ENCODE measurements at regions not wholly inside any gene's neighbourhood (a gene's known extent, or its start where the extent isn't known, plus 50 kb on each side); places are given as distances from the start of the nearest gene placed in this dataset.

- FAIRE-seq = peak; percentile 27
- no peak for DNase-seq (ENCODE audit: low read depth, low spot score)
- peaks cover 5% of the 10 kb centered on the region; the same call in 1 of the 2 replicates for H3K4me1 ChIP-seq (ENCODE audit: control insufficient read depth, insufficient read depth, low read length)
- H4K20me1 ChIP-seq (ENCODE audit: control insufficient read depth, insufficient read depth) = no peaks in the 10 kb centered on the region
- ChIA-PET SMC1A (ENCODE audit: uncharacterized antibody, unreplicated experiment) (interaction anchor here (0.7 to 2.0 kb wide), 7 partner anchors 9 to 468 kb away, joined by 3 to 5 read pairs (median 4); no protein-coding TSS in a partner anchor), CTCF (interaction anchor here (0.7 to 3.6 kb wide), 3 partner anchors 9 to 479 kb away, joined by 3 to 17 read pairs (median 3); no protein-coding TSS in a partner anchor), POLR2A (no interaction called here), RAD21 (ENCODE audit: unreplicated experiment) (interaction anchor here (0.9 to 3.7 kb wide), 2 partner anchors 10 to 366 kb away, joined by 3 to 11 read pairs; partner anchors contain the start of gene ELL2)
- WGBS (ENCODE audit: insufficient coverage, insufficient replicate concordance, low lambda C conversion rate, missing lambda C conversion rate) = 0% methylated on average over 2 of the region's 2 CpGs
- no peaks in the 10 kb centered on the region for H3K9me3 ChIP-seq (replicated peaks; ENCODE audit: control insufficient read depth, insufficient read depth, low read length)
- no peak overlapping the region for H3K9ac ChIP-seq (ENCODE audit: control insufficient read depth, insufficient read depth, low read length)
- ATAC-seq = no peak; the same call in 2 of the 3 replicates
- no peak overlapping the region for H2AFZ ChIP-seq (ENCODE audit: control insufficient read depth, low read depth, low read length)
- no peak for TF ChIP-seq IRF3 (IDR thresholded peaks at IDR 0.05)
- 0 out of 2 replicates have a peak, but pooled peaks have one; percentile 1 for TF ChIP-seq RAD21 (IDR thresholded peaks at IDR 0.05; ENCODE audit: insufficient read depth, low read depth, low read length)
- H3K79me2 ChIP-seq (ENCODE audit: control insufficient read depth, insufficient read depth, low read length) = no peaks in the 10 kb centered on the region
- no peak overlapping the region for H3K4me3 ChIP-seq
- no peaks in the 10 kb centered on the region for H3K36me3 ChIP-seq (ENCODE audit: control insufficient read depth in 2 of 2, insufficient read depth in 2 of 2, low read length in 1 of 2)
- no peaks in the 10 kb centered on the region; a peak in 1 of 4 replicates for H3K27me3 ChIP-seq (replicated peaks in 1 of 2; ENCODE audit: control insufficient read depth in 2 of 2, insufficient read depth in 2 of 2, low read length in 1 of 2)
- no TSS peak for BruUV-seq (replicated peaks)
- H3K27ac ChIP-seq (ENCODE audit: control insufficient read depth, insufficient read depth) = no peak overlapping the region
- no peak overlapping the region for H3K4me2 ChIP-seq (ENCODE audit: control insufficient read depth, insufficient read depth)
- in situ Hi-C loops (cut with MboI) (no loop called here), intact Hi-C loops (cut with micrococcal nuclease; ENCODE audit: unreplicated experiment) (no loop called here)
Measured at GRCh38 chr5:96327722-96328121, 105.3 kb downstream of the PCSK1 start.

GRCh38 chr5:96326902-96327301 lies 106.1 kb downstream of the PCSK1 start:
- RAD21 ChIA-PET (ENCODE audit: unreplicated experiment) = interaction anchor here (1.2 to 3.7 kb wide), 2 partner anchors 11 to 467 kb away, joined by 3 to 11 read pairs; no protein-coding TSS in a partner anchor
- TF ChIP-seq TCF3 (IDR thresholded peaks at IDR 0.05; ENCODE audit: borderline replicate concordance, insufficient read depth, low read depth, low read length) (no peak), EED (IDR thresholded peaks at IDR 0.05; ENCODE audit: low read depth) (peak; percentile 91), GABPA (IDR thresholded peaks at IDR 0.05; ENCODE audit: low read depth) (peak; percentile 64), MEF2A (IDR thresholded peaks at IDR 0.05; ENCODE audit: insufficient read depth, low read depth, low read length) (peak; percentile 60; the same call in 1 of the 2 replicates), BCL3 (IDR thresholded peaks at IDR 0.05; ENCODE audit: borderline replicate concordance, insufficient read depth, low read depth, low read length, poor library complexity, severe bottlenecking) (peak; percentile 73), USF1 (IDR thresholded peaks at IDR 0.05; ENCODE audit: borderline replicate concordance, extremely low read length, insufficient read depth, low read depth, low read length) (no peak), NR2F1 (conservative IDR thresholded peaks at IDR 0.05) (no peak), RAD21 (IDR thresholded peaks at IDR 0.05; ENCODE audit: insufficient read depth, low read depth, low read length) (no peak), IKZF2 (IDR thresholded peaks at IDR 0.05) (peak; percentile 29 to 67; a peak in 3 of 4 replicates), BCL11A (IDR thresholded peaks at IDR 0.05; ENCODE audit: low read depth, low read length) (peak; percentile 90), CBFB (IDR thresholded peaks at IDR 0.05; ENCODE audit: low read depth) (peak; percentile 51; the same call in 1 of the 2 replicates), JUNB (IDR thresholded peaks at IDR 0.05) (peak; percentile 98)

More at GRCh38 chr5:96326902-96327301, 106.1 kb downstream of the PCSK1 start:
- Histone ChIP-seq H3K27ac (ENCODE audit: control insufficient read depth, insufficient read depth) (no peak overlapping the region), H4K20me1 (ENCODE audit: control insufficient read depth, insufficient read depth) (no peaks in the 10 kb centered on the region), H3K4me3 (no peak overlapping the region), H3K4me2 (ENCODE audit: control insufficient read depth, insufficient read depth) (peak overlapping the region; percentile 21; the same call in 1 of the 2 replicates), H2AFZ (ENCODE audit: control insufficient read depth, low read depth, low read length) (no peak overlapping the region), H3K27me3 (replicated peaks in 1 of 2; ENCODE audit: control insufficient read depth in 2 of 2, insufficient read depth in 2 of 2, low read length in 1 of 2) (no peaks in the 10 kb centered on the region), H3K9me3 (replicated peaks; ENCODE audit: control insufficient read depth, insufficient read depth, low read length) (no peaks in the 10 kb centered on the region), H3K4me1 (ENCODE audit: control insufficient read depth, insufficient read depth, low read length) (peaks cover 5% of the 10 kb centered on the region; the same call in 1 of the 2 replicates), H3K9ac (ENCODE audit: control insufficient read depth, insufficient read depth, low read length) (no peak overlapping the region), H3K36me3 (ENCODE audit: control insufficient read depth in 2 of 2, insufficient read depth in 2 of 2, low read length in 1 of 2) (no peaks in the 10 kb centered on the region), H3K79me2 (ENCODE audit: control insufficient read depth, insufficient read depth, low read length) (no peaks in the 10 kb centered on the region)
- intact Hi-C loops (cut with micrococcal nuclease; ENCODE audit: unreplicated experiment) = no loop called here
- SMC1A ChIA-PET (ENCODE audit: uncharacterized antibody, unreplicated experiment) = interaction anchor here (1.0 kb wide), 1 partner anchor 14 kb away, joined by 3 read pairs; no protein-coding TSS in a partner anchor
- in situ Hi-C loops (cut with MboI) = no loop called here
- WGBS (ENCODE audit: insufficient coverage, insufficient replicate concordance, low lambda C conversion rate, missing lambda C conversion rate) = under 1% methylated on average over 4 of the region's 4 CpGs
- ATAC-seq (peak; percentile 95), FAIRE-seq (peak; percentile 57), DNase-seq (ENCODE audit: low read depth, low spot score) (no peak)
- POLR2A ChIA-PET = no interaction called here
- CTCF ChIA-PET = interaction anchor here (0.6 to 3.6 kb wide), 2 partner anchors 10 to 663 kb away, joined by 3 to 17 read pairs; no protein-coding TSS in a partner anchor
- no TSS peak for BruUV-seq (replicated peaks)
